Nephron progenitor cell (in vitro differentiated cells): ENCODE measurements at regions not wholly inside any gene's neighbourhood (a gene's known extent, or its start where the extent isn't known, plus 50 kb on each side); places are given as distances from the start of the nearest gene placed in this dataset.

Experiments used
- DNase-seq: peaks from one replicate; pipeline ENCODE4 v3.0.0; 2021
- H3K27ac Mint-ChIP-seq: 2 replicates; pipeline ENCODE4 v1.8.0; 2021; ENCODE audit warnings: mild to moderate bottlenecking, moderate library complexity, mixed read lengths
- H3K27me3 Mint-ChIP-seq: 2 replicates; pipeline ENCODE4 v1.8.0; 2021; ENCODE audit warnings: mild to moderate bottlenecking, low read depth, mixed read lengths; ENCODE audit not compliant: poor library complexity
- H3K36me3 Mint-ChIP-seq: 2 replicates; pipeline ENCODE4 v1.8.0; 2021; ENCODE audit warnings: low read depth, mixed read lengths
- H3K4me1 Mint-ChIP-seq: 2 replicates; pipeline ENCODE4 v1.8.0; 2021; ENCODE audit warnings: mixed read lengths
- H3K4me3 Mint-ChIP-seq: 2 replicates; pipeline ENCODE4 v1.8.0; 2021; ENCODE audit warnings: mild to moderate bottlenecking, moderate library complexity, mixed read lengths
- H3K9me3 Mint-ChIP-seq: 2 replicates; pipeline ENCODE4 v1.8.0; 2021; ENCODE audit warnings: mild to moderate bottlenecking, moderate library complexity, mixed read lengths
- CTCF ChIP-seq: fragments of 200-600 bp; sonication (generic); IDR thresholded peaks from 2 replicates; pipeline ENCODE4 v1.5.0; 2021; ENCODE audit warnings: antibody characterized with exemption

GRCh38 chr6:126133984-126134383 lies 147.6 kb downstream of the TRMT11 start:
- no peak for TF ChIP-seq CTCF
- no peaks in the 10 kb centered on the region for H3K27me3 Mint-ChIP-seq
- no peak overlapping the region for H3K27ac Mint-ChIP-seq
- peaks cover 60% of the 10 kb centered on the region for H3K36me3 Mint-ChIP-seq
- no peak overlapping the region for H3K4me3 Mint-ChIP-seq
- DNase-seq: no peak
- peaks cover 47% of the 10 kb centered on the region for H3K9me3 Mint-ChIP-seq
- peaks cover 3% of the 10 kb centered on the region for H3K4me1 Mint-ChIP-seq

- DNase-seq: no peak
These were observed 148.2 kb downstream of the TRMT11 start for GRCh38 chr6:126134491-126134890.

GRCh38 chr6:126140015-126140414 lies 153.7 kb downstream of the TRMT11 start:
- Mint-ChIP-seq H3K27me3 (no peaks in the 10 kb centered on the region), H3K27ac (no peak overlapping the region)

More at GRCh38 chr6:126134491-126134890, 148.2 kb downstream of the TRMT11 start:
- Mint-ChIP-seq H3K27ac (no peak overlapping the region), H3K4me1 (peaks cover 3% of the 10 kb centered on the region), H3K27me3 (no peaks in the 10 kb centered on the region), H3K4me3 (no peak overlapping the region), H3K36me3 (peaks cover 60% of the 10 kb centered on the region), H3K9me3 (peaks cover 47% of the 10 kb centered on the region)
- TF ChIP-seq CTCF: no peak

GRCh38 chr6:126143761-126144251 lies 157.5 kb downstream of the TRMT11 start:
- Mint-ChIP-seq H3K4me1 (peaks cover 45% of the 10 kb centered on the region), H3K27me3 (no peaks in the 10 kb centered on the region), H3K36me3 (peaks cover 15% of the 10 kb centered on the region), H3K27ac (peak overlapping the region; percentile 13), H3K9me3 (peaks cover 16% of the 10 kb centered on the region), H3K4me3 (no peak overlapping the region)
- DNase-seq: no peak
- TF ChIP-seq CTCF: no peak

More at GRCh38 chr6:126140015-126140414, 153.7 kb downstream of the TRMT11 start:
- DNase-seq: no peak
- Mint-ChIP-seq H3K36me3 (peaks cover 44% of the 10 kb centered on the region), H3K4me3 (no peak overlapping the region), H3K9me3 (peaks cover 43% of the 10 kb centered on the region), H3K4me1 (peaks cover 17% of the 10 kb centered on the region)
- no peak for TF ChIP-seq CTCF

GRCh38 chr6:126145351-126145750 lies 159.0 kb downstream of the TRMT11 start:
- Mint-ChIP-seq H3K9me3 (peaks cover 7% of the 10 kb centered on the region), H3K27ac (peak overlapping the region; percentile 89), H3K27me3 (no peaks in the 10 kb centered on the region), H3K36me3 (peaks cover 7% of the 10 kb centered on the region), H3K4me1 (peaks cover 53% of the 10 kb centered on the region), H3K4me3 (peak overlapping the region; percentile 1)
- DNase-seq: peak; percentile 18
- no peak for TF ChIP-seq CTCF

- peak overlapping the region; percentile 94 for H3K27ac Mint-ChIP-seq
- DNase-seq: no peak
- TF ChIP-seq CTCF: no peak
- H3K36me3 Mint-ChIP-seq: peaks cover 3% of the 10 kb centered on the region
- peaks cover 56% of the 10 kb centered on the region for H3K4me1 Mint-ChIP-seq
- H3K9me3 Mint-ChIP-seq: no peaks in the 10 kb centered on the region
- no peaks in the 10 kb centered on the region for H3K27me3 Mint-ChIP-seq
- no peak overlapping the region for H3K4me3 Mint-ChIP-seq
These were observed 161.0 kb downstream of the TRMT11 start for GRCh38 chr6:126147291-126147815.
